ENCODE measurements at regions not wholly inside any gene's neighbourhood (a gene's known extent, or its start where the extent isn't known, plus 50 kb on each side); places are given as distances from the start of the nearest gene placed in this dataset.

DNA sequence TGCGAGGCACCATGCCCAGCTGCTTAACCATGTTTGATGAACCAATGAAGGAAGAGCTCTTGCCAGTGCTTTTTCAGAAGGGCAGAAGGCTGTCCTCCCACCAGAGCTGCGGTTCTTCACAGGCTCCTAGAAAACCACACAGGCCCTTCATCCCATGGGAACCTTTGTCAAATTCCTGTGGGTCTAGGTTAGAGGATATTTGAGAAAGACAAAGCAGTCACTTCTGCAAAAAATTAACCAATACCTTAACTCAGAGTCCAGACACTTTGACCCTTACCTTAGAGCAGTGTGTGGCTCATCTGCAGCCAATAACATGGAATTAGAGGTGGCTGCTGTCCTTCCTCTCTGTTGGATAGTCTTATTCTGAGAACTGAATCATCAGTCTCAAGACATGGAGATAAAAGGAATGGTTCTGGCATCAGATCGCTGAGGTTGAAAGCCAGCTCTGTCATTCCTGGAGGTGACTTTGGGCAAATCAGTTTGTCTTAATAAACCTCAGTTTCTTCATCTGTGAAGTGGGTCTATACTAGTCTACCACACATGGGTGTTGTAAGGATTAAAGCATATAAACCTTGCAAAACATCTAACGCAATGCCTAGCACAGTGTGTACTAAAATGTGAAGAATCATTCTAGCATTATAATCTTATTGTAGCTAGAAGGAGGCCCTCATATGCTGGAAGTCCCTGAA lies 65.1 kb upstream of the PIP4K2A start:
- no peak for TF ChIP-seq POLR2A (IDR thresholded peaks at IDR 0.05)
- TF ChIP-seq, protein P1, sequence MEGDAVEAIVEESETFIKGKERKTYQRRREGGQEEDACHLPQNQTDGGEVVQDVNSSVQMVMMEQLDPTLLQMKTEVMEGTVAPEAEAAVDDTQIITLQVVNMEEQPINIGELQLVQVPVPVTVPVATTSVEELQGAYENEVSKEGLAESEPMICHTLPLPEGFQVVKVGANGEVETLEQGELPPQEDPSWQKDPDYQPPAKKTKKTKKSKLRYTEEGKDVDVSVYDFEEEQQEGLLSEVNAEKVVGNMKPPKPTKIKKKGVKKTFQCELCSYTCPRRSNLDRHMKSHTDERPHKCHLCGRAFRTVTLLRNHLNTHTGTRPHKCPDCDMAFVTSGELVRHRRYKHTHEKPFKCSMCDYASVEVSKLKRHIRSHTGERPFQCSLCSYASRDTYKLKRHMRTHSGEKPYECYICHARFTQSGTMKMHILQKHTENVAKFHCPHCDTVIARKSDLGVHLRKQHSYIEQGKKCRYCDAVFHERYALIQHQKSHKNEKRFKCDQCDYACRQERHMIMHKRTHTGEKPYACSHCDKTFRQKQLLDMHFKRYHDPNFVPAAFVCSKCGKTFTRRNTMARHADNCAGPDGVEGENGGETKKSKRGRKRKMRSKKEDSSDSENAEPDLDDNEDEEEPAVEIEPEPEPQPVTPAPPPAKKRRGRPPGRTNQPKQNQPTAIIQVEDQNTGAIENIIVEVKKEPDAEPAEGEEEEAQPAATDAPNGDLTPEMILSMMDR (IDR thresholded peaks at IDR 0.05): no peak
